PC-9 (cell line): ENCODE measurements at regions not wholly inside any gene's neighbourhood (a gene's known extent, or its start where the extent isn't known, plus 50 kb on each side); places are given as distances from the start of the nearest gene placed in this dataset.

Source experiments
- BruUV-seq: library from RNA; stranded (reverse); fragments of 400-500 nt; replicated peaks from 2 replicates; lab custom pipeline; 2021; lab: Mats Ljungman, UMichigan
- CTCF ChIA-PET: fragments of 300-600 bp; sonication (Branson Sonifier 250); formaldehyde crosslinking; loops from one replicate; lab custom pipeline; 2022; ENCODE audit warnings: antibody characterized with exemption; lab: Charles Lee
- POLR2A ChIA-PET: fragments of 300-600 bp; sonication (Branson Sonifier 250); formaldehyde crosslinking; loops from one replicate; lab custom pipeline; 2022; ENCODE audit warnings: antibody characterized with exemption; ENCODE audit not compliant: unreplicated experiment; lab: Charles Lee
- DNase-seq, 2 experiments: peaks; one replicate each; pipeline versions ENCODE4 v3.0.0 to v3.0.0-alpha.2; 2015 to 2022; ENCODE audit warnings: mixed read lengths in 1 of 2
- H2AFZ ChIP-seq: fragments of 200-600 bp; sonication (generic); 2 replicates; pipeline ENCODE4 v1.8.1; 2017; ENCODE audit warnings: antibody characterized with exemption
- H3F3A ChIP-seq: fragments of 200-600 bp; sonication (generic); 2 replicates; pipeline ENCODE4 v1.8.1; 2017; ENCODE audit warnings: antibody characterized with exemption, mild to moderate bottlenecking, low read depth; ENCODE audit not compliant: insufficient read depth
- H3K27ac ChIP-seq: fragments of 200-600 bp; sonication (generic); 2 replicates; pipeline ENCODE4 v1.6.1; 2016; ENCODE audit warnings: mixed run types
- H3K27me3 ChIP-seq: fragments of 200-600 bp; sonication (generic); 2 replicates; pipeline ENCODE4 v1.6.1; 2016; ENCODE audit warnings: low read depth, mixed run types; ENCODE audit not compliant: insufficient read depth
- H3K36me3 ChIP-seq: fragments of 200-600 bp; sonication (generic); 2 replicates; pipeline ENCODE4 v1.6.1; 2016; ENCODE audit warnings: low read depth, mixed run types
- H3K4me1 ChIP-seq: fragments of 200-600 bp; sonication (generic); replicated peaks from 2 replicates; pipeline ENCODE4 v1.6.1; 2016; ENCODE audit warnings: mixed run types; ENCODE audit not compliant: insufficient read depth
- H3K4me2 ChIP-seq: fragments of 200-600 bp; sonication (generic); 2 replicates; pipeline ENCODE4 v1.6.1; 2017; ENCODE audit warnings: mixed run types
- H3K4me3 ChIP-seq: fragments of 200-600 bp; sonication (generic); 2 replicates; pipeline ENCODE4 v1.6.1; 2016; ENCODE audit warnings: mixed run types
- H3K79me2 ChIP-seq: fragments of 200-600 bp; sonication (generic); 2 replicates; pipeline ENCODE4 v1.6.1; 2017; ENCODE audit warnings: low read depth, mixed run types
- H3K9me2 ChIP-seq: fragments of 200-600 bp; sonication (generic); 2 replicates; pipeline ENCODE4 v1.8.1; 2017; ENCODE audit warnings: mild to moderate bottlenecking; ENCODE audit not compliant: insufficient read depth
- H3K9me3 ChIP-seq: fragments of 200-600 bp; sonication (generic); 2 replicates; pipeline ENCODE4 v1.8.1; 2016; ENCODE audit warnings: low read depth; ENCODE audit not compliant: insufficient read depth
- H4K20me1 ChIP-seq: fragments of 200-600 bp; sonication (generic); 2 replicates; pipeline ENCODE4 v1.8.1; 2017; ENCODE audit not compliant: insufficient read depth
- EZH2 ChIP-seq: fragments of 200-600 bp; sonication (generic); IDR thresholded peaks from 2 replicates; pipeline ENCODE4 v1.8.0; 2017; ENCODE audit warnings: antibody characterized with exemption, low read depth
- intact Hi-C: fragments of 100-400 bp; cut with micrococcal nuclease; formaldehyde crosslinking; loops from one replicate; pipeline ENCODE4 v1.10.0; 2022; ENCODE audit not compliant: unreplicated experiment
- TF ChIP-seq, protein P1 (sequence below): fragments of 200-600 bp; sonication (generic); conservative IDR thresholded peaks from 2 replicates; pipeline ENCODE4 v1.6.1; 2017; ENCODE audit warnings: mixed run types, antibody characterized with exemption, mild to moderate bottlenecking, moderate library complexity

DNA sequence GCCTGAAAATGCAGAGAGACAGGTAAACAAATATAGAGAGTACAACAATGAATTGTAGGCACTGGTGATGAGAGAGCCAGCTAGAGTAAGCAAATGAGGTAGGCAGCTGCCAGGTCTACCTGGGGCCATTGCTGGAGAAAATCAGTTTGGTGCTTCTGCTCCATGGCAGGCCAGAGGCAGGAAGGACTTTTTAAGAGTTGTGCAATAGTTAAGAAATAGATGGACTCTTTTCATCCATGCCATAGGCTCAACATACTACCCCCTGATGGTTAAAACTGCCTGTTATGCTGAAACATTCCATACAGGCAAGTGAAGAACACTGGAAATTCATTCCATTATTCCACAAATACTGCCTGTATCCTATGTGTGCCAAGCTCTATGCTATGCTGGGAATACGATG, 86.5 kb upstream of the CCDC112 start:
- Histone ChIP-seq H3F3A (peaks cover 20% of the 10 kb centered on the region), H3K9me2 (no peaks in the 10 kb centered on the region; the same call in 1 of the 2 replicates), H3K9me3 (no peaks in the 10 kb centered on the region), H4K20me1 (no peaks in the 10 kb centered on the region), H2AFZ (no peak overlapping the region), H3K27me3 (no peaks in the 10 kb centered on the region), H3K27ac (no peak overlapping the region), H3K4me3 (no peak overlapping the region), H3K4me1 (peaks cover 28% of the 10 kb centered on the region), H3K4me2 (no peak overlapping the region), H3K36me3 (no peaks in the 10 kb centered on the region), H3K79me2 (no peaks in the 10 kb centered on the region)
- ChIA-PET CTCF (no interaction called here), POLR2A (no interaction called here)
- BruUV-seq: no TSS peak
- TF ChIP-seq EZH2: no peak
- TF ChIP-seq, protein P1, sequence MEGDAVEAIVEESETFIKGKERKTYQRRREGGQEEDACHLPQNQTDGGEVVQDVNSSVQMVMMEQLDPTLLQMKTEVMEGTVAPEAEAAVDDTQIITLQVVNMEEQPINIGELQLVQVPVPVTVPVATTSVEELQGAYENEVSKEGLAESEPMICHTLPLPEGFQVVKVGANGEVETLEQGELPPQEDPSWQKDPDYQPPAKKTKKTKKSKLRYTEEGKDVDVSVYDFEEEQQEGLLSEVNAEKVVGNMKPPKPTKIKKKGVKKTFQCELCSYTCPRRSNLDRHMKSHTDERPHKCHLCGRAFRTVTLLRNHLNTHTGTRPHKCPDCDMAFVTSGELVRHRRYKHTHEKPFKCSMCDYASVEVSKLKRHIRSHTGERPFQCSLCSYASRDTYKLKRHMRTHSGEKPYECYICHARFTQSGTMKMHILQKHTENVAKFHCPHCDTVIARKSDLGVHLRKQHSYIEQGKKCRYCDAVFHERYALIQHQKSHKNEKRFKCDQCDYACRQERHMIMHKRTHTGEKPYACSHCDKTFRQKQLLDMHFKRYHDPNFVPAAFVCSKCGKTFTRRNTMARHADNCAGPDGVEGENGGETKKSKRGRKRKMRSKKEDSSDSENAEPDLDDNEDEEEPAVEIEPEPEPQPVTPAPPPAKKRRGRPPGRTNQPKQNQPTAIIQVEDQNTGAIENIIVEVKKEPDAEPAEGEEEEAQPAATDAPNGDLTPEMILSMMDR: no peak
- DNase-seq: no peak
- intact Hi-C loops: no loop called here

DNA sequence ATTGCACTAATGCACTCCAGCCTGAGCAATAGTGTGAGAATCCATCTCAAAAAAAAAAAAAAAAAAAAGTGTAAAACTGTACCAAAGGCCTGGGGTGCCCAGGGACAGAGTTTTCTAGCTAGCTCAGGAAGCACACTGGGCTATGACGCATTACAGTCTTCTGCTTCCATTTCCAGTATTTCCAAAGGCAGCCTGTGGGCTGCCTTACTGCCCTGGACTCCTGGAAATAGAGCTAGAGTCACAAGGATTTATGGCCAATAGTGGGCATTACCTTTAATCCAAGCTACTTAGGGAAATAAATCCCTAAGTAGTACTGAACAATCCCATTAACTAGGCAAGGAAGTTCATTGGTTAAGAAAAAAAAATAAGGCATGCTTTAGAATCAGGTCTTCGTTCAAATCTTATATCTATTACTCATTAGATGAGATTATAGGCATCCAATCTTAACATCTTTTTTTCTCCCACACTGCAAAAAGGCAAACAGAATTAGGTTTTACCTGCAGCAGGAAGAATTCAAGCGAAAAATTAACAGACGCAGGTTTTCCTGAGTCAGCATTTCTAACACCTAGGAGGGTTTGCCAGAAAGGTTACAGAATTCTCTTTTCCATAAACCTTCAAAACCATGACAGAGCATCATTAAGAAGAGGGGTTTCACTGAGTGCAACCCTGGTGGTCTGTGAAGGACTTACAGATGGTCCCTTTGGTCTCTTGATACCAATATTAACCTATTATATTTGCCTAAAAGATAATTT, 85.6 kb upstream of the CCDC112 start:
- DNase-seq: no peak
- Histone ChIP-seq H3K4me3 (no peak overlapping the region), H4K20me1 (no peaks in the 10 kb centered on the region), H3K27ac (no peak overlapping the region), H3K4me1 (peaks cover 37% of the 10 kb centered on the region), H3K9me3 (no peaks in the 10 kb centered on the region), H3K4me2 (no peak overlapping the region), H3K79me2 (no peaks in the 10 kb centered on the region), H3K36me3 (no peaks in the 10 kb centered on the region), H3K27me3 (no peaks in the 10 kb centered on the region), H3F3A (peaks cover 24% of the 10 kb centered on the region), H3K9me2 (no peaks in the 10 kb centered on the region; the same call in 1 of the 2 replicates), H2AFZ (no peak overlapping the region)
- TF ChIP-seq, protein P1: no peak
- no peak for TF ChIP-seq EZH2
- ChIA-PET CTCF (no interaction called here), POLR2A (no interaction called here)
- no TSS peak for BruUV-seq
- intact Hi-C loops: no loop called here

DNA sequence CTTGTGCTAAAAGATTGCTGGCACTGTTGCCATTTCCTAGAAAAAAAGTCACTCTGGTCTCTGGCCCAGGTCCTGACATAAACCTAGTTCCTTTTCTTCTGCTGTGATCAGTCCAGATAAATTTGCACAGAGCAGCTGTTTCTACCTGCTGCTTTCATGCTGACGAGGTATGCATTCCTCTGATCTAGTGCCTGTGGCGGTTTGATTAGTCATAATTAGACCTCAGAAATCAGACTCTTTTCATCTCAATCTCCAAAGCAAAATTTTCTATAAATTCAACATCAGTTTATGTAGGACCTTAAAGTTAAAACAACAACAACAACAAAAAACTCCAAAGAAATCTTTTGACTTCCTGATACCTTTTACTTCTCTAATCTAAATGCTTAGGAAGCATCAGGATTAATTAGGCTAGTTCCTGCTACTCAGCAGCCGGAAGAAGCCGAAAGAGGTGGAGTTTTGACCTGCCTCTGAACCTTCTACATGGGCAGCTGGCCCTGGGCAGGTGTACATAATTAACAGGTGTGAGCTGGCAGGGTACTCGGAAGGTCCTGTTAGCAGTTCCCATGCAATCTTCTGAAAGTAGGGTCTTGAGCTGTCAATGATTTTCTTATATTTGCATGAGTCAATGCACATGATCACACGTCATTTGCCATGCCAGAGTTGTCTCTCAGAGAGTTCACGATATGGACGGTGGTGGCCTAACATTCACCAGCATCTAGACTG, 83.3 kb upstream of the CCDC112 start:
- TF ChIP-seq, protein P1: no peak
- no peak for TF ChIP-seq EZH2
- intact Hi-C loops: loop anchor here (2.0 to 5.0 kb wide), 4 partner anchors 31 to 195 kb away; no protein-coding TSS in a partner anchor
- Histone ChIP-seq H3K27ac (peak overlapping the region; percentile 94), H3K9me3 (no peaks in the 10 kb centered on the region), H4K20me1 (no peaks in the 10 kb centered on the region), H3K9me2 (no peaks in the 10 kb centered on the region), H3K79me2 (no peaks in the 10 kb centered on the region), H3K36me3 (no peaks in the 10 kb centered on the region), H3K4me1 (peaks cover 47% of the 10 kb centered on the region), H2AFZ (no peak overlapping the region; the same call in 1 of the 2 replicates), H3K4me2 (peak overlapping the region; percentile 70), H3K27me3 (no peaks in the 10 kb centered on the region), H3F3A (peaks cover 24% of the 10 kb centered on the region), H3K4me3 (peak overlapping the region; percentile 38; the same call in 1 of the 2 replicates)
- peak; percentile 48 to 91 for DNase-seq
- no TSS peak for BruUV-seq
- CTCF ChIA-PET: interaction anchor here (0.7 kb wide), 1 partner anchor 194 kb away, joined by 3 read pairs; no protein-coding TSS in a partner anchor
- POLR2A ChIA-PET: interaction anchor here (0.5 to 0.7 kb wide), 2 partner anchors 43 to 84 kb away, joined by 3 to 8 read pairs; partner anchors contain the start of gene CCDC112
